Sciatic nerve (tissue), 2 donors: ENCODE measurements at regions not wholly inside any gene's neighbourhood (a gene's known extent, or its start where the extent isn't known, plus 50 kb on each side); places are given as distances from the start of the nearest gene placed in this dataset.
"Not testable (repeated sequence)": the region's sequence is repeated elsewhere in the genome, so short reads cannot be mapped to it uniquely, and the experiment has no call there.

Source experiments
- ATAC-seq: fragments of 200-7000 bp; cut with Tn5 transposase; one replicate; pipeline ENCODE4 v1.9.1; 2020; ENCODE audit warnings: mild to moderate bottlenecking, moderate library complexity
- DNase-seq: peaks from one replicate; pipeline ENCODE4 v3.0.0-alpha.2; 2020; ENCODE audit warnings: low spot score
- intact Hi-C: fragments of 100-400 bp; cut with DNase I; formaldehyde crosslinking; loops from one replicate; pipeline ENCODE4 v1.14.2; 2022
- donor health status: DM: no; HTN: no; CAD: no.
- donor health status: DM: no; HTN: no; CAD: no.

GRCh38 chr6:14986370-14986769 is 259.5 kb upstream of the JARID2 start:
- ATAC-seq (no peak), DNase-seq (no peak)
- intact Hi-C loops = no loop called here

GRCh38 chr6:14987490-14987889 is 258.4 kb upstream of the JARID2 start:
- ATAC-seq = no peak
- DNase-seq = no peak
- intact Hi-C loops = no loop called here

- ATAC-seq (no peak), DNase-seq (no peak)
- intact Hi-C loops = no loop called here
These were observed 253.5 kb upstream of the JARID2 start for GRCh38 chr6:14992382-14992781.

DNA sequence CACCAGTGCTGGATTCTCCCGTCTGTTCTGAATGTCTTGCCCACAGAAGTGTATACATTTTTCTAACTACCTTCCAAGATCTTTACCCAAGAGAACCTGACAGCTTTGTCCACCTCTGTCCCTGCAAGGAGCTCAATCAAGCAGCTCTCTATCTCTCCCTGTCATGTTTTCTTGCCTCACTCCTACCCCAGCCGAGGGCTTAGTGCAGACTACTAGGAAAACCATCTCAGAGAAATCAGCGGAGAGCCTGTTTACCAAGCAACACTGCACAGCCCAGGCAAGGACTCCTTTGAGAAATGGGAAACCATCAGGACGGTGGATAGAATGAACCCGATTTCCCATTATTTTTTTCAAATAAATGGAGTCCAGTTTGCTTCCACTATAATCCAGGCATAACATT is 250.7 kb upstream of the JARID2 start:
- no peak for ATAC-seq
- DNase-seq = no peak
- intact Hi-C loops = no loop called here

DNA sequence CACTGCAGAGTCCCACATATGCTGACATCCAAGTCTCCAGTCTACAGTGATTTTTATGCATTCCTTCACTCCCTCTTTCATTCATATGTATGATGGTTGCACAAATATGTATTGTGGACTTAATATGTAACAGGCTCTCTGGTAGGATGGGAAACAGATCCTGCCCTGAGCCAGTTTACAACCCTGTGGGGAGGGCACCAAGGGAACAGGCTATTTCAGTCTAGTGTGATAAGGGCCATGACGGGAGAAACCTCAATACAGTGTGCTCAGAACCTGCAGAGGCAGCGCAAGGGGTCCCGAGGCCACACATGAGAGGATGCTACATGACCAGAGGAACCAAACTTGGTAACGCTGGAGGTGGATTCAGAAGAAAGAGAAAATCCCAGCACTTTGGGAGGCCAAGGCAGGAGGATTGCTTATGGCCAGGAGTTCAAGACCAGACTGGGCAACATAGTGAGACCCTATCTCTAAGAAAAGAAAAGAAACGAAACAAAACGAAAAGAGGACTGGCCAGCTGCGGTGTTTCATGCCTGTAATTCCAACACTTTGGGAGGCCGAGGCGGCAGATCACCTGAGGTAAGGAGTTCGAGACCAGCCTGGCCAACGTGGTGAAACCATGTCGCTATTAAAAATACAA is 249.8 kb upstream of the JARID2 start:
- DNase-seq (no peak), ATAC-seq (peak; percentile 39)
- intact Hi-C loops = no loop called here

DNA sequence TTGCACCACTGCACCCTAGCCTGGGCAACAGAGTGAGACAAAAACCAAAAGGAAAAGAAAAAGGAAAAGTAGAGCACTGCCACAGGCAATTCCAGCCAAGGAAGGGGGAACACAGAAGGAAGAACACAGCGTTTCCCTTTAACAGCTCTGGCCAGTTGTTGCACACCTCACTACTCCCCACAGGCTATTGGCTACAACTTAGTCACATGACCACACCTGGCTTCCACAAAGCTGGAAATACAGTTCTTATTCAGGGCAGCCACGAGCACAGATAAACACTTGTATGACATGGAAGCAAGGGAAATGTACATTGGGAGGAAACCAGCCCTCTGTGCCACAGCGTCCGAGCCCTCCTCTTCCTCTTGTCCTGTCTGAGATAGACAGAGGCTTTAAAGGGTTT is 249.0 kb upstream of the JARID2 start:
- DNase-seq (no peak), ATAC-seq (no peak)
- intact Hi-C loops = no loop called here

GRCh38 chr6:14997507-14997906 is 248.4 kb upstream of the JARID2 start:
- ATAC-seq = no peak
- intact Hi-C loops = no loop called here
- DNase-seq = no peak

- intact Hi-C loops = no loop called here
- no peak for ATAC-seq
- no peak for DNase-seq
These were observed 246.8 kb upstream of the JARID2 start for GRCh38 chr6:14999106-14999505.

GRCh38 chr6:15001326-15001910 is 244.5 kb upstream of the JARID2 start:
- no peak for ATAC-seq
- DNase-seq = no peak
- intact Hi-C loops = no loop called here

DNA sequence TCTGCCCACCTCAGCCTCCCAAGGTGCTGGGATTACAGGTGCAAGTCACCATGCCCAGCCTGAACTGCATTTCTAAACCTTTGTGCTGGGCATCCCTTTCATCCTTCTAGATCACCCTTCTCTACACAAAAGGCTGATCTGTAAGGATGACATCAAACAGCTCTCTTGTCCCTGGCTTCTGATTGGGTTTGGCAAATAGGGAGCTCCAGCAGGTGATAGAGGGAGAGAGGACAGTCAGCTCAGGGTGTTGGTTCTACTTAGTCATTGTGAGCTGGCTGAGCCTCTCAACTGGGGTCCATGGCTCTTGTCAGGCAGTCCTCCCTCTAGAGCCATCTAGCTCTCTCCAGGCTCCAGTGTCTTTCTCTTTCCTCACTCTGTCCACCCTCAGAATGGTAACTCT is 237.6 kb upstream of the JARID2 start:
- ATAC-seq (no peak), DNase-seq (no peak)
- intact Hi-C loops = no loop called here

GRCh38 chr6:15014958-15015357 is 230.9 kb upstream of the JARID2 start:
- intact Hi-C loops = no loop called here
- ATAC-seq (no peak), DNase-seq (no peak)

- intact Hi-C loops = no loop called here
- ATAC-seq (no peak), DNase-seq (no peak)
These were observed 229.1 kb upstream of the JARID2 start for GRCh38 chr6:15016813-15017212.

DNA sequence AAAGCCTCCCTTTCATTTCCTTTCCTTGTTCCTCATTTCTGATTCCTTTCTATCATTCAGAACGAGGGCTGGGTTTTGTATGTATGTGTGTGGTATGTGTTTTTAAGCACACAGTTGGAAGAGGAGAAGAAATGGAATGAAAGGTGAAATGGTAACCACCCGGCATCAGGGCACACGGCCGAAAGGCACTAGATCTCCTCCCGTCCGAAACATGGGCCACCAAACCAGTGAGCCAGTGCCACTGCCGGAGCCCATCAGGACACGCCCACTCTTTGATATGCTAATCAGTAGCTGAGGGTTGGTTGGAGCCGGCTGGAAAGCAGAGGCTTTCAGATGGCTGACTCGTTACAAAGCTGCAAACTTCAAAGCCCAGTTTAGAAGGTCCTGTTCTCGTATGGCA is 228.6 kb upstream of the JARID2 start:
- no peak for ATAC-seq
- no peak for DNase-seq
- intact Hi-C loops = no loop called here

DNA sequence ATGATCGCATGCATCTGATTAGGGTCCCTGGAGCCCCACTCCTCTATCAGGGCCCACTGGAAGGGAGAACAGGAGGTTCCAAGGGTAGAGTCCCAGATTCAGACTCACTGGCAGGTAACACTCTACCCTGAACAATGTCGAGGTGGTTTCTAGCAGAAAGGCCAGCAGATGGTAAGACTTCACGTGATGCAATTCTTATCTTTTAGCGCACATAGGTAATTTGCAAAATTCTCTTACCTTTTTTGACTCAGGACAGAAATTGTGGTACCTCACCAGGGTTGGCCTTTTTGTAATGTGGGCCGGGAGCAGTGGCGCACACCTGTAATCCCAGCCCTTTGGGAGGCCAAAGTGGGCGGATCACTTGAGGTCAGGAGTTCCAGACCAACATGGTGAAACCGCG is 228.1 kb upstream of the JARID2 start:
- DNase-seq (no peak), ATAC-seq (no peak)
- intact Hi-C loops = no loop called here

DNA sequence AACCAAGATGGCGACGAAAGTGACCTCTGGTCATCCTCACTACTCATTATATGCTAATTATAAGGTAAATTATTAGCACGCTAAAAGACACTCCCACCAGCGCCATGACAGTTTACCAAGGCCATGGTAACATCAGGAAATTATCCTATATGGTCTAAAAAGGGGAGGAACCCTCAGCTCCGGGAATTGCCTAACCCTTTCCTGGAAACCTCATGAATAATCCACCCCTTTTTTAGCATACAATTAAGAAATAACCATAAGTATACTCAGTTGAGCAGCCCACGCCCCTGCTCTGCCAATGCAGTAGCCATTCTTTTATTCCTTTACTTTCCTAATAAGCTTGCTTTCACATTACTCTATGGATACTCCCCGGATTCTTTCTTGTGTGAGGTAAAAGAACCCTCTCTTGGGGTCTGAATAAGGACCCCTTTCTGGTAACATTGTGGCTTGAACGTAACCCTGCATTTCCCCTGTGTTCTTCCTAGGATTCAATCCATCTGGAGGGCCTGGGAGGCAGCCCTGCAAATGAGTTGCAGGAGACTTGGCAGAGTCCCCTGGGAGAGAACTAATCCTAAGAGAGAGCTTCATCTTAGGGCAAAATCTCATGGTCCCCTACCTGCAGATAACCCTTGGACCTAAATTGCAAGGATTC is 225.6 kb upstream of the JARID2 start:
- no peak for ATAC-seq
- no peak for DNase-seq
- intact Hi-C loops = no loop called here

DNA sequence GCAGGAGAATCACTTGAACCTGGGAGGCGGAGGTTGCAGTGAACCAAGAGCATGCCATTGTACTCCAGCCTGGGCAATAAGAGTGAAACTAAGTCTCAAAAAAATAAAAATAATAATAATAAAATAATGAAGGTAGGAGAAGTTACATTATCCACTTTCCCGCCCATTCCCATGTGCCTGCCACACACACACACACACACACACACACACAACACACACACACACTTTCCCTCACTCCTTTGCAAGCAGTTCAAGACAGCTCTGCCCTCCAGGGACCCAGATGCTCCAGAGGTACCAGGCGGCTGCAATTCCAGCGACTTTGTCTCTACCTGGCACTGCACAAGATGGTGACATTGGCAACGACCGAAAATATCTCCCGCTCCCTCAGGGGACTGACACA is 224.8 kb upstream of the JARID2 start:
- DNase-seq (no peak), ATAC-seq (no peak)
- intact Hi-C loops = no loop called here

DNA sequence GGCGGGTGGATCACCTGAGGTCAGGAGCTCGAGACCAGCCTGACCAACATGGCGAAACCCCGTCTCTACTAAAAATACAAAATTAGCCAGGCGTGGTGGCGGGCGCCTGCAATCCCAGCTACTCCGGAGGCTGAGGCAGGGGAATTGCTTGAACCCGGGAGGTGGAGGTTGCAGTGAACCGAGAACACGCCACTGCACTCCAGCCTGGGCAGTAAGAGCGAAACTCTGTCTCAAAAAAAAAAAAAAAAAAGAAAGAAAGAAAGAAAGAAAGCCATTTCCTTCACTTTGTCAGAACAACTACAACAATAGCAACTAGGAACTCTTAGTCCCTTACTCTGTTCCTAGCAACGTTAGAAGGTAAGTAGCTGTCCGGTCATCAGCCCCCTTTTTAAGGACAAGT is 222.9 kb upstream of the JARID2 start:
- intact Hi-C loops, ATAC-seq, DNase-seq: not testable (repeated sequence)

- intact Hi-C loops = no loop called here
- no peak for ATAC-seq
These were observed 222.4 kb upstream of the JARID2 start for GRCh38 chr6:15023448-15023847.

DNA sequence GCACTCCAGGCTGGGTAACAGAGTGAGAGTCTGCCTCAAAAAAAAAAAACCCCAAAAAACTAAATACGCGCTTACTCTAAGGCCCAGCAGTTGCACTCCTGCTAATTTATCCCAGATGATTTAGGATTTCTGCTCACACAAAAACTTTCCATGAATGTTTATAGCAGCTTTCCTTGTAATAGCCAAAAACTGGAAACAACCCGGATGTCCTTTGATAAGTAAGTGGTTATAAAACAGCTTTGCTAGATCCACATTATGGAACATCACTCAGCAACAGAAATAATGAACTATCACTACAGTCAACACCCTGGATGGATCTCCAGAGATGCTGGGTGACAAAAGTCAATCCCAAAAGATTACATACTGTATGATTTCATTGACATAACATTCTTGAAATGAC is 220.4 kb upstream of the JARID2 start:
- intact Hi-C loops = no loop called here
- ATAC-seq (no peak), DNase-seq (no peak)

More at GRCh38 chr6:15023448-15023847, 222.4 kb upstream of the JARID2 start:
- no peak for DNase-seq

GRCh38 chr6:15026832-15027231 is 219.0 kb upstream of the JARID2 start:
- DNase-seq (no peak), ATAC-seq (no peak)
- intact Hi-C loops = no loop called here

DNA sequence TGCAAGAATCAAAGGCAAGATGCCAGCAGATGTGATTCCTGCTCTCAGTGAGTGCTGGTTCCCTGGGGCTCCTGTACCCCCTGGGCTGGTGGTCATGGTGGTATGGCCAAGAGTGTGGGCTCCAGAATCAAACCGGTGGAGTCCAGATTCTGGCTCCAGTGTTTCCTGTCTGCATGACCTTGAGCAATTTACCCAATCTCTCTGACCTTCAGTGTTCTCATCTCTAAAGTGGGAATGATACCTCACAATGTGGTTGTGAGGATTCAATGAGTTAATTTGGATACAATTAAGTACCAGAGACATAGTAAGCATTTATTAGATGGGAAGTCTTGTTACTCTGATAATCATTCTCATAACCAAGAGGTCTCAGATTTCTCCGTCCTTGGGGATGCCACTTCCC is 218.4 kb upstream of the JARID2 start:
- no peak for DNase-seq
- intact Hi-C loops = no loop called here
- no peak for ATAC-seq
